Calu3 (cell line): ENCODE measurements at regions not wholly inside any gene's neighbourhood (a gene's known extent, or its start where the extent isn't known, plus 50 kb on each side); places are given as distances from the start of the nearest gene placed in this dataset.

ENCODE experiments used
- BruUV-seq: library from RNA; stranded (reverse); fragments of 400-500 nt; replicated peaks from 2 replicates; lab custom pipeline; 2021; lab: Mats Ljungman, UMichigan
- CTCF ChIA-PET: fragments of 300-600 bp; sonication (Branson Sonifier 250); formaldehyde crosslinking; loops from one replicate; lab custom pipeline; 2022; ENCODE audit warnings: antibody characterized with exemption; lab: Charles Lee
- DNase-seq: peaks from one replicate; pipeline ENCODE4 v3.0.0; 2022
- H3K27ac Mint-ChIP-seq: one replicate; pipeline ENCODE4 v1.8.0; 2022; ENCODE audit warnings: mixed read lengths; ENCODE audit not compliant: unreplicated experiment
- H3K27me3 Mint-ChIP-seq: one replicate; pipeline ENCODE4 v1.8.0; 2022; ENCODE audit warnings: mixed read lengths; ENCODE audit not compliant: unreplicated experiment
- H3K36me3 Mint-ChIP-seq: one replicate; pipeline ENCODE4 v1.8.0; 2022; ENCODE audit warnings: mild to moderate bottlenecking, moderate library complexity, mixed read lengths; ENCODE audit not compliant: insufficient read depth, unreplicated experiment
- H3K4me1 Mint-ChIP-seq: one replicate; pipeline ENCODE4 v1.8.0; 2022; ENCODE audit warnings: mild to moderate bottlenecking, low read depth, mixed read lengths; ENCODE audit not compliant: unreplicated experiment
- H3K4me3 Mint-ChIP-seq: one replicate; pipeline ENCODE4 v1.8.0; 2022; ENCODE audit warnings: mild to moderate bottlenecking, low read depth, moderate library complexity, mixed read lengths; ENCODE audit not compliant: unreplicated experiment
- H3K9me3 Mint-ChIP-seq: one replicate; pipeline ENCODE4 v1.8.0; 2022; ENCODE audit warnings: low read depth, mixed read lengths; ENCODE audit not compliant: unreplicated experiment
- CTCF ChIP-seq: fragments of 200-600 bp; IDR thresholded peaks from one replicate; pipeline ENCODE4 v1.8.0; 2022; ENCODE audit warnings: antibody characterized with exemption; ENCODE audit not compliant: unreplicated experiment
- intact Hi-C: fragments of 100-400 bp; cut with micrococcal nuclease; formaldehyde crosslinking; loops from one replicate; pipeline ENCODE4 v1.10.0; 2022; ENCODE audit not compliant: unreplicated experiment

- CTCF ChIA-PET = interaction anchor here (0.6 kb wide), 1 partner anchor 414 kb away, joined by 3 read pairs; no protein-coding TSS in a partner anchor
- Mint-ChIP-seq H3K27me3 (no peaks in the 10 kb centered on the region), H3K9me3 (no peaks in the 10 kb centered on the region), H3K27ac (no peak overlapping the region), H3K36me3 (no peaks in the 10 kb centered on the region), H3K4me1 (peaks cover 17% of the 10 kb centered on the region), H3K4me3 (no peak overlapping the region)
- DNase-seq = no peak
- no peak for TF ChIP-seq CTCF
- no TSS peak for BruUV-seq
- intact Hi-C loops = no loop called here
Observed at GRCh38 chr3:111314181-111314873, 227.7 kb upstream of the CD96 start.

GRCh38 chr3:111314898-111315297 lies 227.1 kb upstream of the CD96 start:
- DNase-seq = no peak
- no peaks in the 10 kb centered on the region for H3K27me3 Mint-ChIP-seq
- intact Hi-C loops = no loop called here
- CTCF ChIA-PET = no interaction called here
- H3K4me3 Mint-ChIP-seq = no peak overlapping the region
- BruUV-seq = no TSS peak
- no peak for TF ChIP-seq CTCF
- H3K27ac Mint-ChIP-seq = no peak overlapping the region
- H3K9me3 Mint-ChIP-seq = no peaks in the 10 kb centered on the region
- peaks cover 17% of the 10 kb centered on the region for H3K4me1 Mint-ChIP-seq
- no peaks in the 10 kb centered on the region for H3K36me3 Mint-ChIP-seq

DNA sequence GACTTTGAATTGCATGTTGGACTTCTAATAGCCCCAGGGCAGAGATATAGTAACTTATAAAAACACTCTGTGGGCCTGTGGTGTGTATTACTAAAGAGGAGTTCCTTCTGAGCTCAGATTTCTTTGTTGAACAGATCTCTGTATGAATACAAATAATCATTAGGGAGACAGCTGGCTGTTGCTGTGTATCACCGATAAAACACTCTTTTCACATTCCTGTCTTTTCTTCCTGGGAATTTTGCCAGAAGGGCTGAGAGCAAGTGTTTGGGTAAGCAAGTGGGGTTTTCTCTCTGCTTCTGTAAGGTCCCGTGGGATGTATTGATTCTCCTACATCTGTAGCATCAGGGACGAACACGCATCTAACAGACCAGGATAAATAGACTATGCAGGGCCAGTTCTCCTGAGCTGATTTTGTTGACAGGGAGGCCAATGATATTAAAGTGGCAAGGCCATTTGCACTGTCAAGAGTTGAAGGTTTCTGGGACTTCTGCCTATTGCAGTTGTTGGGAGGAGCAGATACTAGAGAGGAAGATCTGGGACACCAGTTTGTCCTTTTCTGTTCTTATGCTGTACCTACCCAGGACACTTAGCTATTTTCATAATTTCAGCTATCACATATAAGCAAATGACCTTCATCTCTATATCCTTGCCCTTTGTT lies 225.9 kb upstream of the CD96 start:
- Mint-ChIP-seq H3K4me3 (no peak overlapping the region), H3K4me1 (peaks cover 10% of the 10 kb centered on the region), H3K9me3 (no peaks in the 10 kb centered on the region), H3K36me3 (no peaks in the 10 kb centered on the region), H3K27me3 (no peaks in the 10 kb centered on the region), H3K27ac (no peak overlapping the region)
- CTCF ChIA-PET = no interaction called here
- no peak for TF ChIP-seq CTCF
- no peak for DNase-seq
- intact Hi-C loops = no loop called here
- no TSS peak for BruUV-seq

- Mint-ChIP-seq H3K4me1 (peaks cover 8% of the 10 kb centered on the region), H3K27ac (no peak overlapping the region), H3K27me3 (no peaks in the 10 kb centered on the region), H3K4me3 (no peak overlapping the region), H3K9me3 (no peaks in the 10 kb centered on the region), H3K36me3 (no peaks in the 10 kb centered on the region)
- DNase-seq = no peak
- TF ChIP-seq CTCF = no peak
- intact Hi-C loops = no loop called here
- CTCF ChIA-PET = no interaction called here
- BruUV-seq = no TSS peak
Observed at GRCh38 chr3:111318289-111318688, 223.7 kb upstream of the CD96 start.
